ENCODE measurements at regions not wholly inside any gene's neighbourhood (a gene's known extent, or its start where the extent isn't known, plus 50 kb on each side); places are given as distances from the start of the nearest gene placed in this dataset.

GRCh38 chr15:60057554-60057953 is 53.4 kb downstream of the FOXB1 start:
- DNase-seq (ENCODE audit: low read depth in 2 of 2) = no peak

GRCh38 chr15:60059186-60059585 is 55.1 kb downstream of the FOXB1 start:
- DNase-seq (ENCODE audit: low read depth in 2 of 2) = no peak

DNA sequence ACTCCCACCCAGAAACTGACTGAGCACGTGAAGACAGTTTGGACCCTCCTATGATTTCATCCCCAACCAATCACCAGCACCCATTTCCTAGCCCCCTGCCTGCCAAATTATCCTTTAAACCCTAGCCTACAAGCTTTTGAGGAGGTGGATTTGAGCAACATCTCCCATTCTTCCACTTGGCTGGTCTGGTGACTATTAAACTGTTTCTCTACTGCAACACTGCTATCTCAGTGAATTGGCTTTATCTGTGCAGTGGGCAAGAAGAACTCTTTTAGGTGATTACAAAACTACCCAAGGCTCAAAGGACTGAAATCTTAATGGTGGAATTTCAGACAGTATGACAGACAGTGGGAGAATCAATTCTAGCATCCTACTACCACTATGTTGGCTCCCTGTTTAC is 57.6 kb downstream of the FOXB1 start:
- no peak for DNase-seq (ENCODE audit: low read depth in 2 of 2)

DNA sequence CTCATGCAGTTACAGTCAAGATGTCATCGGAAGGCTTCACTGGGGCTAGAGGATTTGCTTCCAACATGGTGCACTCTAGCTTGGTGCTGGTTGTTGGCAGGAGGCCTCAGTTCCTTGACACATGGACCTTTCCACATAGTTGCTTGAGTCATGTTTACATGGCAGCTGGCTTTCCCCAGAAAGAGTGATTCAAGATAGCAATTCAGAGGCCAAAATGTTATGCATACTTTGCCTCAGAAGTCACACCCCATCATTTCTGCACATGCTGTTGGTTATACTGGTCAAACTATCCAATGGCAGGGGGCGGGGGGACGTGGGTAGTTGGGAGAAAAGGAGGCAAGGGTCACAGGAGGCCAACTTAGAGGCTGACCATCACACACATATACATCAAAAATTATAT is 58.7 kb downstream of the FOXB1 start:
- DNase-seq (ENCODE audit: low read depth in 2 of 2) = no peak

- no peak for DNase-seq (ENCODE audit: low read depth in 2 of 2)
Measured at GRCh38 chr15:60065951-60066350, 61.8 kb downstream of the FOXB1 start.

DNA sequence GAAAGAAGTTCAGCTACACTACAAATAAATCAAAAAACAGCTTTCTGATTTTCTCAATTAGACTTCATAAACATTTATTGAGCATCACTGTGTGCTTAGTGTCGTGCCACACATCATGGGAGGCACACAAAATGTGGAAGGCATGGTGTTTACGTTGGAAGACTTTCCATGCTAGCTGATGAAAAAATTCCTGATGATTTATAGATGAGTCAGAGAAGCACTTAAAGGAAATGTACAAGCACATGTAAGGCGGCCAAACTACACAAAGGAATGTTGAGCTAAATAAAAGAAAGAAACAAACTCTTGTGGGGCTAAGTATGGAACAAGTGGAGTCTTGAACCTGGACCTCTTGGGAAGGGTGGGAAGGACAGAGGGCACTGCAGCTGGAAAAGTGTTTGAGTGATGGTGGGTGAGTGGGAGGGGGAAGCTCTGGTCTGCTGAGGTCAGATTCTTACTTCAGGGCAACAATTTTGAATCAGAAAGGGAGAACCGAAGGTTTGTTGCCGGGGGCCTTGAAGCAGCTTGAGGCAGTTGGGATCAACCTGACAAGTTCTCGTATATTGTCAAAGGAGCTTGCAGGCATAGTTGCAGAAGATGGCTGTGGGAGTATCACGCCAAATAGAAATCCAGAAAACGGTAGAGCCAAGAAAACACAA is 66.9 kb downstream of the FOXB1 start:
- no peak for DNase-seq (ENCODE audit: low read depth in 2 of 2)

DNA sequence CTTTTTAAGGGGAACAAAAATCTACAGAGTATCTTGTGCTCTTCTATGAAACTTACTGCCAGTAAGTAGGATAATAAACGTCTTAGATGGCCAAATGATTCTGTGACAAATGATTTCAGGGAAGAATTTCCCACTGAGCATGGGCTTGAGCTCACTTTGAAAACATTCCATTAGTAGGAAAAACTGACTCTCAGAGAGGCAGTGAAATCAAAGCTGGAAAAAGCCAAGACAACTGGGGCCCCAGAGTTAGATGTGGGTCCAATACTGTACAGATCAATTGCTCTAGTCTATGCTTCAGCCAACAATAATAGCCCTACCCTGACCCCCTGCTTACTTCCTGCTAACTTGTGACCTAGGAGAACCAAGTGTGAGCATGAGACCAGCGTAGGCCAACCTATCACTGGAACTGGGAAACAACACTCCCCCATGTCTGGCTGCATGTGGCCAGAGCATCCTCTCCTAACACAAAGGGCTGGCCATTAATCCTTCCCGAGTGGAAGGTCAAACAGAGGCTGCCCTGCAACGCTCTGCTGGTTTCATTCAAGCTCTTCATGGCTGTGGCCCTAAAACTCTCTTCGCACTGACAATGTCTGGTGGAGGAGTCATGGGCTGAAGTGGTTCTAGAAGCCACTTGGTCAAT is 68.8 kb downstream of the FOXB1 start:
- DNase-seq (ENCODE audit: low read depth in 2 of 2) = no peak

DNA sequence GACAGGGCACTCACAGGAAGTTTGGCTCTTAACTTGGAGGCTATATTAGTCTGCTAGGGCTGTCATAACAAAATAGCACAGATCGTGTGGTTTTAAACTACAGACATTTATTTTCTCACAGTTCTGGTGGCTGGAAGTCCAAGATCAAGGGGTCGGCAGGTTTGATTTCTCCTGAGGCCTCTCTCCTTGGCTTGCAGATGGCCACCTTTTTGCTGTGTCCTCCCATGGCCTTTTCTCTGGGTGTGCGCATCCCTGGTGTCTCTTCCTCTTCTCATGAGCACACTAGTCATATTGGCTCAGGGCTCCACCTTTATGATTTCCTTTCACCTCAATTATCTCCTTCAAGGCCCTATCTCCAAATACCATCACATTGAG is 69.3 kb downstream of the FOXB1 start:
- no peak for DNase-seq (ENCODE audit: low read depth in 2 of 2)

GRCh38 chr15:60074181-60074885 is 70.2 kb downstream of the FOXB1 start:
- DNase-seq (ENCODE audit: low read depth in 2 of 2) = no peak

DNA sequence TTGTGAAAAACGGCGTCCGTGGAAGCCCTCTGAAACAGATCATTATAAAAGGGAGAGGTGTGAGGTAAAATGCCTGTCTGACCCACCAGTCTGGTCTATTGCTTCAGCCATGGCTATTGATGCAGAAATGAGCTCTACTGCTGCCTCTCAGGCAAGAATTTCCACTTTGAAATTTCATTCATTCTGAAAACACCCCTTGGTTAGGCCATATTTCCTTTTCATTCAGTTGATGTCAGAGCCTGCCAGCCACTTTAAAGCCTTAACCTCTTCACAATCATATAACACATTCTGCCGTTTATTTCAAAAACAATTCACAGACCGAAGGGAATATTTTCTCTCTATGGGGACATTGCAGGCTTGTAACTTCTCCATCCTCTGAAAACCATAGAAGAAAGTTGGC is 71.9 kb downstream of the FOXB1 start:
- no peak for DNase-seq (ENCODE audit: low read depth in 2 of 2)

DNA sequence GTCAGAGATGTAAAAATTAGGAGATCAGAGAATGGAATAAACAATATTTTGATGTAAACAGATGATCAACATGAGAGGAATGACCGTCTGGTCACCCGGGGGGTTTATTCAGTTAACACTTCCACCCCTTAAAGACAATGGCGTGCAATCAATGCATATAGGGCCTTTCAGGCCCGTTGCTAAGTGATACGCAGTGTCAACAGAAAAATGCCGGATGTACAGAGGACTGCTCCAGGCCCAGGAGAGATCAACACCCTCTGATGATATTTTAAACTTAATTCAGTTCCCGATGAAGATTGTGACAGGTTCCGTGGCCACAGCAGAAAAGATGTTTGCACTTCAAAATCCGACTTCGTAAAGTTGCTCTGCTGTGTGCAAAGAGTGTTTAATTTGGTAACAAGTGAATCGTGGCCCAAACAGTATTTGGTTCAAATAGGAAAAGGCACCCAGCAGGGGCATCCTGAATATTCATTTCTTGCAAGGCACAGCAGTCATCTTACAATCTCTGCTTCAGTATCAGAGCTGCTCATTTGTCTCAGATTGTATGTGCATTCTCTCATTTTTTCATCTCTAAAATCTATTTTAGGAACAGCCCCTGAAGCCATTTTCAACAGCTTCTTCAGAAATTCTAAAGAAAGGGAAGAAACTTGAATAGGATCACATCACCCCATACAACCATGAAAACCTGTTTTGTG is 72.6 kb downstream of the FOXB1 start:
- no peak for DNase-seq (ENCODE audit: low read depth in 2 of 2)

GRCh38 chr15:60077581-60078359 is 73.7 kb downstream of the FOXB1 start:
- DNase-seq (ENCODE audit: low read depth in 2 of 2) = no peak

DNA sequence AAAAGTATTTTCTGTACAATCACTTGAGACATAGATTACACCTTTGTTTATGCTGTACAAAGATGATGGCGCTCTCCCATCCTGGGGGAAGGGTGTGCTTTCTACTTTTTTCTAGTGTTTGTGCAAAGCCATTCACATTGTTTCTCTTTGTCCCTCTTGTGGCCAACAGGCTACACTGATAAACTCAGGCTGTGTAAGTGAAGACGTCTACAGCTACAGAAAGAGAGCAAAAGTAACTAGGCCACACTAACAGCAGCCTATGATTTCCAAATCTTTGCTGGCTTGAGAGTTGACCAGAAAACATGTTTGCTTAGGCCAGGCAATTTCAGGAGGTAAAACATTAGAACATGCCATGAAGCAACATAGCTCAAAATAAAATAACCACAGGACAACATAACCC is 75.1 kb downstream of the FOXB1 start:
- DNase-seq (ENCODE audit: low read depth in 2 of 2) = no peak

- DNase-seq (ENCODE audit: low read depth in 2 of 2) = no peak
Measured at GRCh38 chr15:60081976-60082375, 77.9 kb downstream of the FOXB1 start.

DNA sequence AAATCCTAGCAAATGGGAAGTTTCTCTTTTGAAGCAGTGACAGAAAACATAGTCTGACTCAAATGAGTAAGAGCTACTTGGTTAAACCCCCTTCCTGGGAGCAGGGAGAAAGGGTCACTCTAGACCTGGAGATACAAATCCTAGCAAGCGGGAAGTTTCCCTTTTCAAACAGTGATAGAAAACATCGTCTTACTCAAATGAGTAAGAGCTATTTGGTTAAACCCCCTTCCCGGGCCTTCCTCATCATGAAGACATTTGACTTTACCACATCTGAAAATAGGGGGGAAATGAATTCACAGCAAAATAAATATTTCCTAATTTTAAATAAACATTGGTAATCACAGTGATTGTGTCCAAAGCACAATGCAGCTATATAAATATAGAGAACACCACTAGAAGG is 79.2 kb downstream of the FOXB1 start:
- DNase-seq (ENCODE audit: low read depth in 2 of 2) = no peak

DNA sequence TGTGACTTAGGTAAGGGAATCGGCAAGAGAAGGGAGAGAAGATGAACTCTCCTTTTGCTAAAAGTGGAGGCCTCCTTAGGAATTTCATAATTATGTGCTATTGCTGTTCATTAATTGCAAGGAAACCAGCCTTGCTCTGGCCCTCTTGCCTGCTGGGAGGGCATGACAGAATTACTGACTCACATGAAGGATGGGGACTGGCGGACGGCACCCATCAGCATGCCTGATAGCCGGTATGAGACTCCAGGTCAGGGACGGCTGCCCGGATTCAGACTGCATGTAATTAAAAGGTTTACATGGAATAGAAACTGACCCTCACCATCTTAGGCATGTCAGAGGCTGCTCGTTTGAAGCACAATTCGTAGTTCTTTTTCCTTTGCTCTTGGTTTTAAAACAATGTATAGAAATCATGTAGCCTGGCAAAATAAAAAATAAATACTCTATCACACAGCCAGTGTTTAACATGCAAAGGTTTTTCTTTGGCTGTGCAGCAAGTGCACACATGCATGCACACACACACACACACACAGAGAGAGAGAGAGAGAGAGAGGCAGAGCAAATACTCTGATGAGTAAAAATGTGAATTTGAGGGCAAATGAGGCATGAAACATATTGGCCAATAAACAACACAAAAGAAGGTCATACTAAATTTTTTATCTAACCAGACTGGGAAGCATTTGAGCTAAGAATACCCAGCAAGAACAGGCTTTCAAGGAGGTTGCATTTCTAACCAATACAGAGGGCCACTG is 82.7 kb downstream of the FOXB1 start:
- no peak for DNase-seq (ENCODE audit: low read depth in 2 of 2)

DNA sequence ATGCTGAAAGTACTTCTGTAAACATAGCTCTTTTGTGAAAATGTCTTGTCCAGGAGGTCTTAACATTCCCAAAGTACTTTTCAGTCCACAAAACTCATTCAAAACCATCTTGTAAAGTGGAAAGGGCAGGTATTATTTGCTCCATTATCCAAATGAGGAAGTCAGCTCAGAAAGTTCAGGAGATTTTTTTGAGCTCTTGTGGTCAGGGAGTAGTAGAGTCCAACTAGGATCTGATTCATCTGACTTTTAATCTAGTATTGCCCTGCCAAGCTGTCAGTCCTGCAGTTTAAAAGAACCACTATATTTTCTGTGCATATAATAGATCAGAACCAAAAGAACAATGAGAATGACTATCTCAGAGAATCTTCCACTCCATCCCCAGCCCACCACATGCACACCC is 83.5 kb downstream of the FOXB1 start:
- DNase-seq (ENCODE audit: low read depth in 2 of 2) = no peak

- no peak for DNase-seq (ENCODE audit: low read depth in 2 of 2)
Measured at GRCh38 chr15:60090747-60091146, 86.6 kb downstream of the FOXB1 start.

DNA sequence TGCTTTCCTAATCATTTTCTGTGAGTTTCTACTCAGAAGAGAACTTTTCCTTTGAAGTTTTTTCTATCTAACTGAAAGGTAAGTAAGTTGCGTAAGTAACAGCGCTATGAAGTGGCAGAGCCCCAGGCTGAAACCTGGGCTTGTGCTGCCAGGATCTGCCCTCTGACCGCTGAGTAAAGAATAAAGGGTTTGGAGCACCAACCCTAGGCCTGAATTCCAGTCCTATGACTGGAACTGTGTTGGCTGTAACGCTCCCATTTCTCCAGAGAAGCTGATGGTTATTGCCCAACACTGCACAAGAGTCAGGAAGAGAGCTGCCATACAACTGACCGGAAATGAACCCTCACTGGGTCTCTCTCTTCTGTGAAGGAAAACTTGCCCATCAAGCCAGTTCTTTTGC is 87.0 kb downstream of the FOXB1 start:
- DNase-seq (ENCODE audit: low read depth in 2 of 2) = no peak

DNA sequence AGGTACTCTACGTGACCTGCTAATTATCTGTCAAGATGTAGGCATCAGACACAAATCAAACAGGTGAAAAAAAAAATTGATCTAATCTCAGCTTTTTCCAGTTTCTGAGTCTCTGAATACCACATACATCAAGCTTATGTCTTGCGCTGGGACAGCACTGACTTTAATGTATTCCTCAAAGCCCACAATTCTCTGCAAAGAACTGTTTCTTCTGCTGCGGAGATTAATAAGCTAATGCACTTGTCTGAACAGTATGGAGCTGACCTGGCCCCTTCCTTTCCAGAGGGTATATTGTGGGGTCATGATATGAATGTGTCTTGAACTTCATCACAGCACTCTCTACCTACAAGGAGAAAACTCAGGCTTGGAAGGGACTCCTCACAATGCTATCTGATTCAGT is 87.8 kb downstream of the FOXB1 start:
- DNase-seq (ENCODE audit: low read depth in 2 of 2) = no peak

Data from stimulated activated CD8-positive, alpha-beta memory T cell treated with anti-CD3 and anti-CD28 coated beads, Interleukin-7, amount 100 ng/mL, for 4 hours (primary cell).